A549 (cell line): ENCODE measurements at regions not wholly inside any gene's neighbourhood (a gene's known extent, or its start where the extent isn't known, plus 50 kb on each side); places are given as distances from the start of the nearest gene placed in this dataset.

Experiments used
- ATAC-seq, 2 experiments: fragments of 200-7000 bp in 1 of 2; fragments of >200 bp in 1 of 2; cut with Nextera tagmentation in 1 of 2; cut with Tn5 transposase in 1 of 2; 3 replicates each; pipeline versions ENCODE4 v1.8.0 to v1.9.1; 2018 to 2020; ENCODE audit warnings: mild to moderate bottlenecking in 1 of 2, moderate library complexity in 1 of 2
- CTCF ChIA-PET: fragments of 300-600 bp; sonication (Branson Sonifier 250); formaldehyde crosslinking; extraction: SDS; loops from one replicate; lab custom pipeline; 2021; ENCODE audit warnings: antibody characterized with exemption, inconsistent platforms; lab: Yijun Ruan, JAX
- POLR2A ChIA-PET: fragments of 350-600 bp; formaldehyde crosslinking; extraction: SDS; loops from one replicate; lab custom pipeline; 2021; ENCODE audit warnings: antibody characterized with exemption, inconsistent platforms; lab: Yijun Ruan, JAX
- DNase-seq, 2 experiments: peaks; one replicate each; pipeline versions ENCODE4 v3.0.0 to v3.0.0-alpha.2; 2011 to 2016; ENCODE audit warnings: low read depth in 1 of 2, low spot score in 1 of 2
- FAIRE-seq: peaks from 2 replicates; lab custom pipeline; 2011; peaks lifted over from hg19 to GRCh38; lab: Jason Lieb, UNC
- H3K27ac ChIP-seq, 2 experiments: fragments of >200 bp; sonication (Bioruptor Twin); formaldehyde crosslinking; 3 replicates each; pipeline ENCODE4 v1.5.1; 2016 to 2017
- H3K4me1 ChIP-seq: fragments of >200 bp; sonication (Bioruptor Twin); formaldehyde crosslinking; 3 replicates; pipeline ENCODE4 v1.6.1; 2016
- H3K4me2 ChIP-seq: fragments of >200 bp; sonication (Bioruptor Twin); formaldehyde crosslinking; 3 replicates; pipeline ENCODE4 v1.6.1; 2016
- H3K4me3 ChIP-seq: fragments of >200 bp; sonication (Bioruptor Twin); formaldehyde crosslinking; 3 replicates; pipeline ENCODE4 v1.5.1; 2016
- H3K9me3 ChIP-seq: fragments of >200 bp; sonication (Bioruptor Twin); formaldehyde crosslinking; 3 replicates; pipeline ENCODE4 v1.6.1; 2016
- ATOH8 ChIP-seq: fragments of 250-450 bp; sonication (Bioruptor Pico); IDR thresholded peaks from 2 replicates; pipeline ENCODE4 v1.5.0; 2020; ENCODE audit warnings: low read depth, mild to moderate bottlenecking, moderate library complexity
- BCL3 ChIP-seq: fragments of >200 bp; sonication (Bioruptor Twin); formaldehyde crosslinking; IDR thresholded peaks from 3 replicates; pipeline ENCODE4 v1.6.1; 2016
- CEBPB ChIP-seq, 2 experiments: fragments of >200 bp in 1 of 2; sonication (Bioruptor Twin) in 1 of 2; formaldehyde crosslinking in 1 of 2; IDR thresholded peaks; 2 replicates each; pipeline ENCODE4 v1.6.1; 2012 to 2016
- CHD2 ChIP-seq: fragments of 150-350 bp; IDR thresholded peaks from 2 replicates; pipeline ENCODE4 v1.6.1; 2014; ENCODE audit warnings: low read length; ENCODE audit not compliant: partially characterized antibody
- CTCF ChIP-seq: fragments of >200 bp; sonication (Bioruptor Twin); formaldehyde crosslinking; IDR thresholded peaks from 3 replicates; pipeline ENCODE4 v1.5.1; 2016
- ESRRA ChIP-seq: fragments of 150-350 bp; IDR thresholded peaks from 2 replicates; pipeline ENCODE4 v1.6.1; 2014; ENCODE audit warnings: mild to moderate bottlenecking, low read length, borderline replicate concordance
- FOSB ChIP-seq: fragments of 250-450 bp; sonication (Bioruptor Pico); IDR thresholded peaks from 2 replicates; pipeline ENCODE4 v1.5.0; 2020; ENCODE audit warnings: mild to moderate bottlenecking, moderate library complexity
- HES2 ChIP-seq: fragments of >200 bp; sonication (Bioruptor Twin); formaldehyde crosslinking; IDR thresholded peaks from 2 replicates; pipeline ENCODE4 v1.6.1; 2016
- JUN ChIP-seq, 2 experiments: fragments of >200 bp; sonication (Bioruptor Twin); formaldehyde crosslinking; IDR thresholded peaks; 2 replicates in 1 of 2; 3 replicates in 1 of 2; pipeline ENCODE4 v1.6.1; 2016 to 2017
- KDM1A ChIP-seq: fragments of 200-600 bp; sonication (generic); IDR thresholded peaks from 2 replicates; pipeline ENCODE4 v1.6.1; 2016; ENCODE audit warnings: low read depth, mild to moderate bottlenecking
- KDM5A ChIP-seq: fragments of 200-600 bp; sonication (generic); IDR thresholded peaks from 2 replicates; pipeline ENCODE4 v1.6.1; 2016; ENCODE audit warnings: antibody characterized with exemption, mild to moderate bottlenecking
- MAX ChIP-seq: IDR thresholded peaks from 2 replicates; pipeline ENCODE4 v1.6.1; 2012
- NPAS2 ChIP-seq: fragments of 250-450 bp; sonication (Bioruptor Pico); IDR thresholded peaks from 2 replicates; pipeline ENCODE4 v1.8.0; 2022; ENCODE audit warnings: mild to moderate bottlenecking, moderate library complexity, borderline replicate concordance
- NR3C1 ChIP-seq: fragments of >200 bp; sonication (Bioruptor Twin); formaldehyde crosslinking; IDR thresholded peaks from 3 replicates; pipeline ENCODE4 v1.6.1; 2017
- POLR2A ChIP-seq: IDR thresholded peaks from 2 replicates; pipeline ENCODE4 v1.6.1; 2012; ENCODE audit warnings: mild to moderate bottlenecking, low read length
- POLR2AphosphoS2 ChIP-seq: conservative IDR thresholded peaks from 2 replicates; pipeline ENCODE4 v1.6.1; 2012; ENCODE audit warnings: low read length, improper control_type of control experiment, inconsistent platforms
- RARB ChIP-seq: fragments of 250-450 bp; sonication (Bioruptor Pico); IDR thresholded peaks from 2 replicates; pipeline ENCODE4 v1.8.0; 2021; ENCODE audit warnings: mild to moderate bottlenecking, moderate library complexity
- RCOR1 ChIP-seq: fragments of 150-350 bp; IDR thresholded peaks from 2 replicates; pipeline ENCODE4 v1.6.1; 2014; ENCODE audit warnings: antibody characterized with exemption, low read length, low read depth
- REST ChIP-seq: fragments of 200-600 bp; sonication (generic); IDR thresholded peaks from 2 replicates; pipeline ENCODE4 v1.6.1; 2016; ENCODE audit warnings: antibody characterized with exemption, mild to moderate bottlenecking, moderate library complexity
- RFX5 ChIP-seq: fragments of 450-650 bp; IDR thresholded peaks from 2 replicates; pipeline ENCODE4 v1.7.1; 2014; ENCODE audit warnings: antibody characterized with exemption, mild to moderate bottlenecking, moderate library complexity
- RNF2 ChIP-seq: fragments of 200-600 bp; sonication (generic); IDR thresholded peaks from 2 replicates; pipeline ENCODE4 v1.6.1; 2016; ENCODE audit warnings: low read depth, mild to moderate bottlenecking, antibody characterized with exemption, moderate library complexity, borderline replicate concordance
- SMC3 ChIP-seq: fragments of >200 bp; sonication (Bioruptor Twin); formaldehyde crosslinking; IDR thresholded peaks from 3 replicates; pipeline ENCODE4 v1.6.1; 2018; ENCODE audit warnings: inconsistent platforms
- ZSCAN20 ChIP-seq: fragments of 250-450 bp; sonication (Bioruptor Pico); IDR thresholded peaks from 2 replicates; pipeline ENCODE4 v1.8.0; 2022; ENCODE audit warnings: mild to moderate bottlenecking, moderate library complexity
- WGBS: methylation state at CpG from one replicate; pipeline ENCODE4 v1.1.6; 2017; ENCODE audit errors: missing lambda C conversion rate; 5-methylcytosine and 5-hydroxymethylcytosine counted together

- CTCF ChIA-PET: no interaction called here
- no peak for FAIRE-seq
Observed at GRCh38 chr1:209162651-209163050, 420.9 kb upstream of the CAMK1G start.

GRCh38 chr1:209168204-209168603 is 415.3 kb upstream of the CAMK1G start:
- POLR2A ChIA-PET: no interaction called here
- no peak overlapping the region for H3K27ac ChIP-seq
- no peak for FAIRE-seq
- no peak overlapping the region for H3K4me2 ChIP-seq
- TF ChIP-seq SMC3: no peak
- no peak for TF ChIP-seq ESRRA
- no peak for TF ChIP-seq NR3C1
- H3K4me1 ChIP-seq: no peaks in the 10 kb centered on the region
- H3K4me3 ChIP-seq: no peak overlapping the region
- ATAC-seq: no peak
- DNase-seq: no peak
- CTCF ChIA-PET: interaction anchor here (1.5 kb wide), 1 partner anchor 80 kb away, joined by 7 read pairs; no protein-coding TSS in a partner anchor
- no peaks in the 10 kb centered on the region for H3K9me3 ChIP-seq

More at GRCh38 chr1:209162651-209163050, 420.9 kb upstream of the CAMK1G start:
- 16% methylated on average over 3 of the region's 3 CpGs for WGBS
- no peak overlapping the region for H3K4me2 ChIP-seq
- DNase-seq: no peak
- no peak overlapping the region for H3K4me3 ChIP-seq
- no peaks in the 10 kb centered on the region for H3K9me3 ChIP-seq
- no peak overlapping the region for H3K27ac ChIP-seq
- POLR2A ChIA-PET: no interaction called here
- no peak for ATAC-seq
- H3K4me1 ChIP-seq: no peaks in the 10 kb centered on the region
- TF ChIP-seq CHD2 (no peak), RNF2 (no peak)
- TF ChIP-seq, all 56 proteins: peak for 0

- TF ChIP-seq FOSB (CRISPR knock-in tag) (no peak), POLR2AphosphoS2 (no peak), JUN (IDR thresholded peaks at IDR 0.05) (no peak), NPAS2 (CRISPR knock-in tag) (no peak), MAX (no peak), ZSCAN20 (no peak), RCOR1 (no peak), NR3C1 (no peak)
- TF ChIP-seq, all 56 proteins: peak for 0
- WGBS: 0% methylated on average over 1 of the region's 1 CpG
- POLR2A ChIA-PET: no interaction called here
- Histone ChIP-seq H3K4me1 (no peaks in the 10 kb centered on the region), H3K27ac (no peak overlapping the region), H3K4me3 (no peak overlapping the region), H3K4me2 (no peak overlapping the region), H3K9me3 (no peaks in the 10 kb centered on the region)
- ATAC-seq: no peak
- CTCF ChIA-PET: no interaction called here
- no peak for DNase-seq
- FAIRE-seq: no peak
Observed at GRCh38 chr1:209171151-209171550, 412.4 kb upstream of the CAMK1G start.

GRCh38 chr1:209172286-209172685 is 411.2 kb upstream of the CAMK1G start:
- Histone ChIP-seq H3K4me2 (no peak overlapping the region), H3K4me1 (no peaks in the 10 kb centered on the region), H3K4me3 (no peak overlapping the region), H3K27ac (no peak overlapping the region), H3K9me3 (no peaks in the 10 kb centered on the region)
- ATAC-seq: no peak
- 28% methylated on average over 4 of the region's 4 CpGs for WGBS
- CTCF ChIA-PET: interaction anchor here (1.2 kb wide), 1 partner anchor 35 kb away, joined by 4 read pairs; no protein-coding TSS in a partner anchor
- no peak for FAIRE-seq
- POLR2A ChIA-PET: no interaction called here
- DNase-seq: no peak
- TF ChIP-seq CEBPB (IDR thresholded peaks at IDR 0.05) (no peak), KDM1A (no peak), HES2 (no peak), POLR2A (no peak), ESRRA (no peak), FOSB (CRISPR knock-in tag) (no peak), BCL3 (no peak), ATOH8 (no peak), RARB (CRISPR knock-in tag) (no peak), CTCF (no peak), MAX (no peak), KDM5A (no peak), RFX5 (no peak), REST (no peak)
